Activated CD4-positive, alpha-beta T cell treated with anti-CD3 and anti-CD28 coated beads, Interleukin-2, amount 10 ng/mL, durations not matched to agents 24 days and 14 days (primary cell): ENCODE measurements at regions not wholly inside any gene's neighbourhood (a gene's known extent, or its start where the extent isn't known, plus 50 kb on each side); places are given as distances from the start of the nearest gene placed in this dataset.

Experiments
- DNase-seq: peaks from one replicate; pipeline ENCODE4 v3.0.0; 2022
- H3K27ac Mint-ChIP-seq: one replicate; pipeline ENCODE4 v1.8.0; 2022; ENCODE audit warnings: mild to moderate bottlenecking, mixed read lengths
- H3K27me3 Mint-ChIP-seq: one replicate; pipeline ENCODE4 v1.8.0; 2022; ENCODE audit warnings: mixed read lengths
- H3K36me3 Mint-ChIP-seq: one replicate; pipeline ENCODE4 v1.8.0; 2022; ENCODE audit warnings: low read depth, mild to moderate bottlenecking, mixed read lengths
- H3K4me1 Mint-ChIP-seq: one replicate; pipeline ENCODE4 v1.8.0; 2021; ENCODE audit warnings: mixed read lengths
- H3K4me3 Mint-ChIP-seq: one replicate; pipeline ENCODE4 v1.8.0; 2022; ENCODE audit warnings: mild to moderate bottlenecking, moderate library complexity, mixed read lengths
- H3K9me3 Mint-ChIP-seq: one replicate; pipeline ENCODE4 v1.8.0; 2021; ENCODE audit warnings: mixed read lengths
- intact Hi-C: fragments of 100-400 bp; cut with micrococcal nuclease; formaldehyde crosslinking; loops from one replicate; pipeline ENCODE4 v1.15.1; 2023

DNA sequence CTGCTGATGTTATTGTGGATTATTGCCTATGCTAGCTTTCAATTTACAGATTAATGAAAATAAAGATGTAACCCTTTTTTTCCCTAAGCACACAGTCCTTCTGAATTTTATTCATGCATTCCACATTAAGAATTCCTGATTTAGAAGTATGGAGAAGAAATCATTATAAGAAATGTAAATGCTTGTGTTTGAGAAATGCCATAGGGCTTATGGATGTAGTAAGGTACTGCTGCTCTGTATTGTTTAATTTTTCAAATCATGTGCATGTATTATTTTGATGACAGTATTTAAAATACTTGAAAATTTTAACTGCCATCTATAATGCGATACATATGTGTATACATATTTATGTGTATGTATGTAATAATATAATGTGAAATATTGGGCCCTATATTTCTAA is 167.1 kb upstream of the SOX5 start:
- H3K27me3 Mint-ChIP-seq, result no peaks in the 10 kb centered on the region
- H3K9me3 Mint-ChIP-seq, result no peaks in the 10 kb centered on the region
- H3K36me3 Mint-ChIP-seq, result no peaks in the 10 kb centered on the region
- H3K4me3 Mint-ChIP-seq, result no peak overlapping the region
- no peaks in the 10 kb centered on the region for H3K4me1 Mint-ChIP-seq
- intact Hi-C loops, result no loop called here
- DNase-seq, result no peak
- H3K27ac Mint-ChIP-seq, result no peak overlapping the region

DNA sequence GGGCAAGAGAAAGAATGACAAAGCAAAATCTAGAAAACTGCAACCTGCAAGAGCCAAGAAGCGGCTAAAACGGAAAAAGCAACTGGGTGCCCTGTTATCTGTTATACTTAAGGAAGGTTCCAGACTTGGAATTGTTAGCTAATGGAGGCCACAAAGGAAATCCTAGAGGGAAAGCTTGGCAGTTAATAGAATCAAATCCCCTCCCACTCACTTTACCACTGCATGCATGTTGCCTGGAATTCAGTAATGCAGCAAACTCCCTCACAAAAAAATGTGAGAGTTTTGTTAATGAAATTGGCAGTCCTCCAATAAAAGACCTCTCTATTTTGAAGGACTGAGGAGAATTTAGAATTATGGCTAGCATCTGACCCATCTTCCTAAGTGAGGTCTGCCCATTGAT is 164.2 kb upstream of the SOX5 start:
- Mint-ChIP-seq H3K27me3 (no peaks in the 10 kb centered on the region), H3K27ac (no peak overlapping the region), H3K36me3 (no peaks in the 10 kb centered on the region)

DNA sequence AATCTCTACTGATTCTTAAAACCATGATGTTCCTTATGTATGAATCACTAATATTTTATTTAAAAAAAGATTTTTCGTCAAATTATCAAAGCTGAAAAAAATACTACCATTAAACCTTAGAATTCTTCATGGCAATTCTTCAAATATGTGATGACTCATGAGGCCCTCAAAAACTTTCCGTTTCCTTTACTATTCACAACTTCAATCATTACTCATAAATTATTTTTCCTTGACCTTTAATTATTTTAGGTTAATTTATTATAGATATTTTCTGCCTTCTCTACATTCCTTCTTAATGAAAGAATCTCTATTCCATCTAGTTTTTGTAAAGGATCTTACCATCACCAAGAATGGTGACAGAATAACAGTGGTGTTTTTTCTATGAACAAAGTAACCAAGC is 162.1 kb upstream of the SOX5 start:
- H3K27me3 Mint-ChIP-seq, result no peaks in the 10 kb centered on the region
- H3K4me1 Mint-ChIP-seq, result no peaks in the 10 kb centered on the region
- DNase-seq, result no peak
- no peaks in the 10 kb centered on the region for H3K36me3 Mint-ChIP-seq
- intact Hi-C loops, result no loop called here
- no peaks in the 10 kb centered on the region for H3K9me3 Mint-ChIP-seq
- no peak overlapping the region for H3K27ac Mint-ChIP-seq
- no peak overlapping the region for H3K4me3 Mint-ChIP-seq

More for the DNA sequence above, 164.2 kb upstream of the SOX5 start:
- H3K9me3 Mint-ChIP-seq, result no peaks in the 10 kb centered on the region
- no peak for DNase-seq
- H3K4me1 Mint-ChIP-seq, result no peaks in the 10 kb centered on the region
- H3K4me3 Mint-ChIP-seq, result no peak overlapping the region
- intact Hi-C loops, result no loop called here

DNA sequence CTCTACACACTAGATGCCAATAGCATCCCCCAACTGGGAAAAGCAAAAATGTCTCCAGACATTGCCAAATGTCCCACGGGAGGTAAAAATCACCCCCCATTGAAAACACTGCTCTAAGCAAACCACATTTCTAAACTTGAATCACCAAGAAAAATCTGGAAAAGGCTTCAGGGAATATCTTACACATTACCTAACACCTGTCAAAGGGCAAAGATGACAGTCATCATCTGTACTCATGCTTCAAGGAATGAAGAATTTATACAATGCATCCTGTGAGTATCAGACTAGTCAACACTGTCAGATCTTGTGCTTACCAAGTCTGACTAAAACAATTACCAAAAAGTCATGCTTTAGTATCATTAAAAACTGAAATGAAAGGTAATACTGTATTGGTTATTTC is 161.6 kb upstream of the SOX5 start:
- H3K9me3 Mint-ChIP-seq, result no peaks in the 10 kb centered on the region
- no peaks in the 10 kb centered on the region for H3K27me3 Mint-ChIP-seq
- H3K36me3 Mint-ChIP-seq, result no peaks in the 10 kb centered on the region
- H3K27ac Mint-ChIP-seq, result no peak overlapping the region
- no peak for DNase-seq
- H3K4me1 Mint-ChIP-seq, result no peaks in the 10 kb centered on the region
- no peak overlapping the region for H3K4me3 Mint-ChIP-seq
- intact Hi-C loops, result no loop called here

DNA sequence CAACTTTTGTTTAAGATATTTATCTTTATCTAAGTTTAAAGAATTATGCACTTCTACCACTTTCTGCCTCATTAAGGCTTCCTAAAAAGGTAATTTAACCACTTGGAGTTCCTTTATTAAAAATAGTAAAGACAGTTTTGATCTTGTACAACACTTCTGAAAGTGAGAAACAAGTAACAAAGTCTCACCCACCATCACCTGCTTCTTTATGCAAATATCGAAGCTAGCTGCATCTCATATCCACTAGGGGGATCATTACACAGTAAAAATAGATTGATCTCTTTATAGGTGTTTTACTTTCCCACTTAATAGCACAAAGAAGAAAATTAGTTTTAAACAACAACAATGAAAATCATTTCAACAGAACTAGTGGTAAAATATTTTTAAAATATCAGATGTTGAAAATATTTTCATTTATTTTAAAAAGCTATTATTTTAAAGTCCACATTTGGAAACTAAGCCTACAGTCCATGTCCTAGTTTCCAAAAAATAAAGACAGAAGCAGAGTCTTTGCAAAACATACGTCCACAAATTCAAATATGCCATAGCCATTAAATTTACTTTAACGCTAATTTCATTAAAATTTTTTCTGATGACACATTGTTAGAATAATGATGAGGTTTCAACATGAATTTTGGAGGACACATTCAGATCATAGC is 160.0 kb upstream of the SOX5 start:
- intact Hi-C loops, result no loop called here
- no peaks in the 10 kb centered on the region for H3K9me3 Mint-ChIP-seq
- H3K27me3 Mint-ChIP-seq, result no peaks in the 10 kb centered on the region
- no peak overlapping the region for H3K27ac Mint-ChIP-seq
- no peak overlapping the region for H3K4me3 Mint-ChIP-seq
- DNase-seq, result no peak
- H3K36me3 Mint-ChIP-seq, result no peaks in the 10 kb centered on the region
- H3K4me1 Mint-ChIP-seq, result no peaks in the 10 kb centered on the region

DNA sequence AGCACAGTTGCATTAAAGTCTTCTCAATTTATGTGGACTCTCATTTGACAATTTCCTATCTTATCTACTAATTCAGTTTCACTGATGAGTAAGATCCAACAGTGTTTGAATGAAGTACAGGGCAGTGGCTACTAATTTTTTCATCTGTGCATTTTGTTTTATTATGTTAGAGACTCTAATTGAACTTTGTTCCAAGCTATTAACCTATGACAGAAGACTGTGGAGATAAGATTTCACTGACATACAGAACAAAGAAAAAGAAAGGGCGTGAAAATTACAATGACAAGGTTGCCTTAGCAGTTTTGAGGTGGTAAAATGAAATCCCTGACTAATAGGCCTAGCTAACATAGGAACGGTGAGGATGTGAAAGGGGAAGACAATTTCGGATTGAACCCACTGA is 153.2 kb upstream of the SOX5 start:
- Mint-ChIP-seq H3K4me1 (no peaks in the 10 kb centered on the region), H3K36me3 (no peaks in the 10 kb centered on the region), H3K27me3 (no peaks in the 10 kb centered on the region), H3K4me3 (no peak overlapping the region), H3K9me3 (no peaks in the 10 kb centered on the region), H3K27ac (no peak overlapping the region)
- no peak for DNase-seq
- intact Hi-C loops, result no loop called here

DNA sequence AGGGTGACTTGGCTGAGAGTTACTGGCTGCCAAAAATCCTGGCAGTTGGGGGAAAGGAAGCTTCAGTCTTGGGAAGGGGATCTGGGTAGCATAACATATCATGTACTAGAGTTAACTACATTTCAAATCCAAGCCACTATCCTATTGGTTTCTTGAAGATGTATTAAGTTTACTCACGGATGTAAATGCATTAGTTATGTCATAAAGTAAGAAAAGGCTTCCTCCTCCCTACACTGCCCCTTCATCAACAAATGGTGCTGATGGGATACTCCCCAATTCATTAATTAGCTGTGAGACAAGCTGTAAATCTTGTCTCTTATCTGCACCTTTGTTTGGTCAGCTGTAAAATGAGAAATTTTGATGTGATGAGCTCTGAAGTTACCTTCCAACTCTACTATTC is 150.1 kb upstream of the SOX5 start:
- intact Hi-C loops, result no loop called here
- Mint-ChIP-seq H3K9me3 (no peaks in the 10 kb centered on the region), H3K27me3 (no peaks in the 10 kb centered on the region), H3K4me1 (no peaks in the 10 kb centered on the region), H3K27ac (no peak overlapping the region), H3K4me3 (no peak overlapping the region), H3K36me3 (no peaks in the 10 kb centered on the region)
- no peak for DNase-seq

DNA sequence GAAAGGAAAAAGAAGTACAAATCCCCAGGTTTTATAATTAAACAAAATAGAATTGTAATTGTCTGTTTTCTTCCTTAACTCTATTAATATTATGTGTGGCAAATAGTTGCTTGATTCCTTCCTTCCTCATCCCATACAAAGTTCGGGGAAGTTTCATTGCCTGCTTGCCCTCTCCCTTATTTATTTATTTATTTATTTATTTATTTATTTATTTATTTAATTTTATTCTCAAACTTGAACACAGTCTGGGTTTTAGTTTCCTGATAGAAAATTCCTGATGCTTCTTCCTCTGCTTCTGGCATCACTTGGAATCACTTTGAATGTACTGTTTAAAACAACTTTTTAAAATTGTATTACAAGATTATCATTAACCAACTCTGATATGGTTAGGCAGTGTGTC is 145.8 kb upstream of the SOX5 start:
- no peak for DNase-seq
- Mint-ChIP-seq H3K9me3 (no peaks in the 10 kb centered on the region), H3K27ac (no peak overlapping the region), H3K4me1 (no peaks in the 10 kb centered on the region), H3K27me3 (no peaks in the 10 kb centered on the region), H3K36me3 (no peaks in the 10 kb centered on the region), H3K4me3 (no peak overlapping the region)
- intact Hi-C loops, result no loop called here

DNA sequence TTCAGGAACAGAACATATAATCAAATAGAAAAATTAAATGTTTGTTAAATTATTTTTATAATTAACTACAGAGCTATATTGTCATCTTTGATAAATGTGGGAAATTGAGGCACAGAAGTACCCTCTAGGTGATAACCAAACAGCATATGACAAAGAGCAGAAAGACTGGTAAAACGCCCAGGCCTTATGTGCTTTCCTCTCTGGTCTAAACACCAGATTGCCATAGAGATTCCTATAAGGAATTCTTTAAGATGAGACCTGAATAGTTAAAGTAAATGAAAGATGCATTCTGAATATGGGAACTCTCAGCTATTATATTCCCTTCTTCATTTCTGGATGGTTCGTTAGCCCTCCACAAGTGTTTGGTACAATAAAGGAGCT is 140.0 kb upstream of the SOX5 start:
- H3K36me3 Mint-ChIP-seq, result no peaks in the 10 kb centered on the region
- H3K4me3 Mint-ChIP-seq, result no peak overlapping the region
- H3K27me3 Mint-ChIP-seq, result no peaks in the 10 kb centered on the region
- no peak for DNase-seq
- intact Hi-C loops, result no loop called here
- no peak overlapping the region for H3K27ac Mint-ChIP-seq
- no peaks in the 10 kb centered on the region for H3K9me3 Mint-ChIP-seq
- no peaks in the 10 kb centered on the region for H3K4me1 Mint-ChIP-seq

DNA sequence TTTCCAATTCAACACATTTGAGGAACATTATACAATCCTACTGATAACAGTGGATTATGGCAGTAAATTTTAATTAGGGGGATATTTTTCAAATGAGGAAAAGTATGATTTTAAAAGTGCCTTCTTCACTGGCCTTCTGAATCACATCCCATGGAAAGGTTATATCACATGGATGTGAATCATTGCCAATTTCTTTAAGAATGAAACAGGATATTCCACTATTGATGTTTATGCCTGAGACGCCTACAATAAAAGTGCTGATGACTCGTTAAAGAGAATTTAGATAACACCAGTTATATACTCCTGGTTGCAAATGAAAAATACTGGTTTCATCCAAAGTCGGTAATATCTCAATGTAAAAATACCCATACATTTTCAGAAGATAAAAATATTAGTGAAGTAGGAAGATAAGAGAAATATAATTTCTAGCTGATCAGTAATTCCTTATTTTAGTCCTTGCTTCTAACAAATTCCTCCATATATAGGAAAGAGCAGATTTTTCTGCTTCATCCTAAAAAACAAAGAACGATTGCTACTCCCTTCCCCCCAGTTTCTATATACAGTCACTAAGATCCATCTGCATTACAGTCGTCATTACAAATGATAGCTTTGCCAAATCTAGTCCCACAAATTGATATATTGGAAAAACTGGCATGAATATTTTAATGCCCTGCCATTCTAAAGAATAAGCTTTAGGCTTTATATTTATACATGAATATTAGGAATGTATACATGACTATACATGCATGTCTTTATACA is 139.5 kb upstream of the SOX5 start:
- Mint-ChIP-seq H3K4me3 (no peak overlapping the region), H3K9me3 (no peaks in the 10 kb centered on the region), H3K4me1 (no peaks in the 10 kb centered on the region), H3K27me3 (no peaks in the 10 kb centered on the region), H3K36me3 (no peaks in the 10 kb centered on the region), H3K27ac (no peak overlapping the region)
- intact Hi-C loops, result no loop called here
- DNase-seq, result no peak

DNA sequence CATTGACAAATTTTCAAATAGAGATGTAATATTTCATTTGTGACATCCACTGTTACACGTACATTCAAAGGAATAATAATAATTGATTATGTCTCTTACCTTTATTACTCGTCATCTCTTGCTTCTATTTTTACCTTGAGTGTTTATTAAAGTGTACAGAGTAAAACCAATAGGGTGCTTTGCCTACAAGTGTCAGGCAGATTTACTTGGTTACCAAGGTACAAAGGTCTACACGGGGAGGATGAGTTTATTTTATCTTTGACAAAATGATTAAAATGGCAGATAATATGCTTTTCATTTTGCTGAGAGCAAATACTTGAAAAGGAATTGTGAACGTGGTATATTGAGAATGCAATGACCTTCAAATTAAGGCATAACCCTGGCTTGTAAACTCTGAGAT is 137.8 kb upstream of the SOX5 start:
- no peaks in the 10 kb centered on the region for H3K27me3 Mint-ChIP-seq
- DNase-seq, result no peak
- no peaks in the 10 kb centered on the region for H3K9me3 Mint-ChIP-seq
- H3K27ac Mint-ChIP-seq, result no peak overlapping the region
- H3K4me1 Mint-ChIP-seq, result no peaks in the 10 kb centered on the region
- H3K36me3 Mint-ChIP-seq, result no peaks in the 10 kb centered on the region
- H3K4me3 Mint-ChIP-seq, result no peak overlapping the region
- intact Hi-C loops, result no loop called here

DNA sequence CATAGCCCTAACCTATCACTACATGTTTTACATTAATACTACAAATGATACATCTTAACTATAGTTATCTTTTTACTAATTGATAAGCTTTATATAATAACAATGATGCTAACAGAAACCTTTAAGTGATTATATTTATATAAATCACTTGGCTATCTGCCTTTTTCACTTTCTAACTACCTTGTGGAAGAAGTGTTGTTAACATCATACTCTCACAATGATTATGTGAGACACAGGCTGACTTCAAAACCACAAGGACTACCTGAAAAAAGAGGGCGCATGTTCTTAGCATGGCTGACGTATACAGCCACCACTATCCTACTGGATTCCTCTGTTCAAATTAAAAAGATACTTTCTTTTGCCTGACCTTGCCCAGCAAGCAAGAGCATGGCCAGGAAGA is 135.3 kb upstream of the SOX5 start:
- intact Hi-C loops, result no loop called here
- Mint-ChIP-seq H3K4me1 (no peaks in the 10 kb centered on the region), H3K4me3 (no peak overlapping the region), H3K36me3 (no peaks in the 10 kb centered on the region), H3K27ac (no peak overlapping the region), H3K9me3 (no peaks in the 10 kb centered on the region), H3K27me3 (no peaks in the 10 kb centered on the region)
- DNase-seq, result no peak

DNA sequence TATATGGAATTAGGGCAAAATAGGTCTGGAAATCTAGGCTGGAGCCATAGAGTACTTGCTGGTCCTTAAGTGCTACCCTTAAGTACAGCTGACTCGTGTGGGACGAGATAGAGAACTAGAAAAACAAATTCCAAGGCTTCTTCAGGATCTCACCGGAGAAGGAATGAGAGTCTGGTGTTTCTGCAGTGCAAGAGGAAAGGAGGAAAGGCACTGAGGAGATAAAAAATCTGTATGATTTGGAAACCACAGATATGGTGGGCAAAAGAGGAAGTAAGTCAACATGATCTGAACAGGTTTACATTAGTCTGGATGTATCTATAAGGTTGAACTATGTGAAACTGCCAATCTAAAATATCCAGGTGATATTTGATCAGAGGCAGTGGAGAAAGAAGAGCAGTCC is 134.4 kb upstream of the SOX5 start:
- intact Hi-C loops, result no loop called here
- DNase-seq, result no peak
- no peaks in the 10 kb centered on the region for H3K36me3 Mint-ChIP-seq
- H3K27ac Mint-ChIP-seq, result no peak overlapping the region
- no peaks in the 10 kb centered on the region for H3K27me3 Mint-ChIP-seq
- H3K4me3 Mint-ChIP-seq, result no peak overlapping the region
- H3K4me1 Mint-ChIP-seq, result no peaks in the 10 kb centered on the region
- H3K9me3 Mint-ChIP-seq, result no peaks in the 10 kb centered on the region

DNA sequence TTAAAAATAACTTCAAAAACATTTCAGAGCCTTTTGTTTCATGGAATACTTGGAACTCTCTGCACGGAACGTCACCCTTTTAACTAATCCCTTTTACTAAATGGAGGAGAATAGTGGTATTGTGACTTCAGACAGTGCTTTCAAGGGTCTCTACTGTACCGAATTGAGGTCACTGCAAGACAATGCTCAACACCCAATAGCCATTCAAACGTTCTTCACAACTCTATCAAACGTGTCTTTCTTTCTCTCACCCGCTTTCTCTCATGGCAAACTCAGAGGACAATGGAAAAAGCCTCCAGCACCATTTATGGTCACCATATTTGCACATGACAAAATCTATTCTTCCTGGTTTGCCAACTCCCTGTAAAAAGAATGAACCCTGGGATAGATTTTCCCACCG is 132.1 kb upstream of the SOX5 start:
- H3K9me3 Mint-ChIP-seq, result no peaks in the 10 kb centered on the region
- no peaks in the 10 kb centered on the region for H3K4me1 Mint-ChIP-seq
- H3K36me3 Mint-ChIP-seq, result no peaks in the 10 kb centered on the region
- intact Hi-C loops, result no loop called here
- no peaks in the 10 kb centered on the region for H3K27me3 Mint-ChIP-seq
- H3K27ac Mint-ChIP-seq, result no peak overlapping the region
- H3K4me3 Mint-ChIP-seq, result no peak overlapping the region
- no peak for DNase-seq

DNA sequence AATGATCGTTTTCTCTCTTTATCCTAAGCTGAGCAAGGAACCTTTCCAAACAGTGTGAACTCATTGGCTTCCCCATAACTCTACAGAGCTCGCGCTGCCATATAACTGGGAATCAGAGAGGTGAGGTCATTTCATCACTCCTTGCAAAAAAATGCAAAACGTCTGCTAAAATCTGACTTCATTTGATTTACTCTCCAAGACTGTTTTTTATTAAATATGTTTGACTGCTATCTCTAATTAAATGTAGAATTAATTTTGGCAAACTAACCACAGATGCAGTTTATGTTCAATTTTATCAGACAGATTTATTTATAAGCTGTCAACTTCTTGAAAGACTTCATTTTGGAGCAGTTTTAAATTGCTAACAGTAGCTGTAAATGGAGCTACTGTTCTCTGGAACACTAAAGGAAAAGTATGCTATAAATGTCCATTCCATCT is 131.6 kb upstream of the SOX5 start:
- intact Hi-C loops, result no loop called here
- no peak overlapping the region for H3K27ac Mint-ChIP-seq

More for the DNA sequence above, 131.6 kb upstream of the SOX5 start:
- Mint-ChIP-seq H3K27me3 (no peaks in the 10 kb centered on the region), H3K4me3 (no peak overlapping the region), H3K9me3 (no peaks in the 10 kb centered on the region), H3K4me1 (no peaks in the 10 kb centered on the region), H3K36me3 (no peaks in the 10 kb centered on the region)
- no peak for DNase-seq
